HCT116 (cell line): ENCODE measurements at regions not wholly inside any gene's neighbourhood (a gene's known extent, or its start where the extent isn't known, plus 50 kb on each side); places are given as distances from the start of the nearest gene placed in this dataset.

ENCODE experiments used
- ATAC-seq: fragments of 200-7000 bp; cut with Tn5 transposase; 2 replicates; pipeline ENCODE4 v1.9.1; 2020; ENCODE audit warnings: mild to moderate bottlenecking, moderate library complexity
- BruUV-seq: library from RNA; stranded (reverse); fragments of 400-500 nt; replicated peaks from 2 replicates; lab custom pipeline; 2021; lab: Mats Ljungman, UMichigan
- CTCF ChIA-PET: fragments of 300-600 bp; sonication (Branson Sonifier 250); formaldehyde crosslinking; loops from one replicate; lab custom pipeline; 2021; ENCODE audit warnings: antibody characterized with exemption; lab: Charles Lee
- POLR2A ChIA-PET: fragments of 300-600, 350-600 bp; sonication (Branson Sonifier 250); formaldehyde crosslinking; loops from one replicate; lab custom pipeline; 2021; ENCODE audit warnings: antibody characterized with exemption; lab: Charles Lee
- RAD21 ChIA-PET, 2 experiments: fragments of 300-600 bp; sonication (Branson Sonifier 250); formaldehyde crosslinking; loops; one replicate each; lab custom pipeline; 2023; ENCODE audit warnings: low total read pairs in 2 of 2; ENCODE audit not compliant: uncharacterized antibody in 2 of 2, unreplicated experiment in 2 of 2, low non-redundant PET in 1 of 2; lab: Charles Lee
- DNase-seq: peaks from one replicate; pipeline ENCODE4 v3.0.0-alpha.2; 2010; ENCODE audit warnings: low read depth, low spot score
- H2AFZ ChIP-seq: fragments of 200-600 bp; shearing (Covaris generic), sonication (generic); 2 replicates; pipeline ENCODE4 v1.6.1; 2017; ENCODE audit warnings: low read depth, mixed run types, mixed read lengths, antibody characterized with exemption, low read length; ENCODE audit not compliant: poor library complexity, severe bottlenecking
- H3K27ac ChIP-seq: 2 replicates; pipeline ENCODE4 v1.5.1; 2012; ENCODE audit warnings: low read depth, low read length
- H3K27me3 ChIP-seq: fragments of 200-600 bp; sonication (generic); 2 replicates; pipeline ENCODE4 v1.6.1; 2016; ENCODE audit warnings: mixed run types, low read length, mixed read lengths; ENCODE audit not compliant: insufficient read depth
- H3K36me3 ChIP-seq, 2 experiments: fragments of 200-500 bp in 1 of 2; fragments of 200-600 bp in 1 of 2; sonication (Bioruptor generic) in 1 of 2; sonication (generic) in 1 of 2; 2 replicates each; pipeline versions ENCODE4 v1.5.1 to v1.6.1; 2014 to 2016; ENCODE audit warnings: low read length in 2 of 2, inconsistent platforms in 1 of 2, mixed read lengths in 1 of 2, mixed run types in 1 of 2; ENCODE audit not compliant: insufficient read depth in 2 of 2, control insufficient read depth in 1 of 2
- H3K4me1 ChIP-seq, 2 experiments: fragments of 200-600 bp in 1 of 2; sonication (generic) in 1 of 2; 2 replicates each; pipeline versions ENCODE4 v1.5.1 to v1.6.1; 2012 to 2017; ENCODE audit warnings: low read length in 2 of 2, inconsistent platforms in 1 of 2, mild to moderate bottlenecking in 1 of 2, mixed read lengths in 1 of 2, mixed run types in 1 of 2, moderate library complexity in 1 of 2; ENCODE audit not compliant: insufficient read depth in 2 of 2, control insufficient read depth in 1 of 2
- H3K4me2 ChIP-seq: fragments of 200-600 bp; sonication (generic); 2 replicates; pipeline ENCODE4 v1.6.1; 2017; ENCODE audit warnings: mixed run types, low read length, mixed read lengths
- H3K4me3 ChIP-seq, 2 experiments: fragments of 200-600 bp in 1 of 2; sonication (generic) in 1 of 2; replicated peaks in 1 of 2; 2 replicates each; pipeline ENCODE4 v1.5.1; 2011 to 2016; ENCODE audit warnings: low read length in 2 of 2, control low read depth in 1 of 2, low read depth in 1 of 2, mild to moderate bottlenecking in 1 of 2, mixed read lengths in 1 of 2, mixed run types in 1 of 2
- H3K79me2 ChIP-seq: fragments of 200-600 bp; sonication (generic); 2 replicates; pipeline ENCODE4 v1.6.1; 2017; ENCODE audit warnings: mild to moderate bottlenecking, mixed run types, low read length, moderate library complexity, mixed read lengths; ENCODE audit not compliant: insufficient read depth
- H3K9ac ChIP-seq: fragments of 200-600 bp; sonication (generic); 2 replicates; pipeline ENCODE4 v1.6.1; 2016; ENCODE audit warnings: low read length, mixed read lengths
- H3K9me2 ChIP-seq: fragments of 200-600 bp; sonication (generic), shearing (Covaris generic); 2 replicates; pipeline ENCODE4 v1.6.1; 2017; ENCODE audit warnings: mixed run types, mild to moderate bottlenecking, moderate library complexity; ENCODE audit not compliant: insufficient read depth
- H3K9me3 ChIP-seq, 2 experiments: fragments of 200-500 bp in 1 of 2; fragments of 200-600 bp in 1 of 2; sonication (Bioruptor generic) in 1 of 2; sonication (generic) in 1 of 2; 2 replicates each; pipeline ENCODE4 v1.6.1; 2014 to 2017; ENCODE audit warnings: low read length in 2 of 2, mixed read lengths in 2 of 2, inconsistent platforms in 1 of 2, low read depth in 1 of 2, mild to moderate bottlenecking in 1 of 2, mixed run types in 1 of 2, moderate library complexity in 1 of 2; ENCODE audit not compliant: control insufficient read depth in 1 of 2, insufficient read depth in 1 of 2
- H4K20me1 ChIP-seq: fragments of 200-600 bp; sonication (generic), shearing (Covaris generic); 2 replicates; pipeline ENCODE4 v1.6.1; 2017; ENCODE audit warnings: mixed run types, mild to moderate bottlenecking, moderate library complexity; ENCODE audit not compliant: insufficient read depth
- CBX3 ChIP-seq: IDR thresholded peaks from 2 replicates; pipeline ENCODE4 v1.6.1; 2012; ENCODE audit warnings: low read depth
- CEBPB ChIP-seq: IDR thresholded peaks from 2 replicates; pipeline ENCODE4 v1.6.1; 2012; ENCODE audit warnings: low read depth
- CTCF ChIP-seq, 3 experiments: fragments of 200-600 bp in 1 of 3; sonication (generic) in 1 of 3; IDR thresholded peaks in 2 of 3; conservative IDR thresholded peaks in 1 of 3; 2 replicates each; pipeline ENCODE4 v1.5.1; 2012 to 2017; ENCODE audit warnings: low read depth in 2 of 3, low read length in 2 of 3, antibody characterized with exemption in 1 of 3, borderline replicate concordance in 1 of 3, control low read depth in 1 of 3, mild to moderate bottlenecking in 1 of 3, mixed read lengths in 1 of 3, mixed run types in 1 of 3, moderate library complexity in 1 of 3; ENCODE audit not compliant: insufficient read depth in 1 of 3
- FOSL1 ChIP-seq: IDR thresholded peaks from 2 replicates; pipeline ENCODE4 v1.6.1; 2012; ENCODE audit warnings: low read depth
- MAX ChIP-seq: IDR thresholded peaks from 2 replicates; pipeline ENCODE4 v1.6.1; 2012
- POLR2A ChIP-seq: IDR thresholded peaks from 2 replicates; pipeline ENCODE4 v1.7.0; 2011; ENCODE audit warnings: borderline replicate concordance; ENCODE audit not compliant: insufficient read depth, insufficient read length; ENCODE audit errors: extremely low read depth
- REST ChIP-seq: IDR thresholded peaks from 2 replicates; pipeline ENCODE4 v1.6.1; 2012; ENCODE audit warnings: low read depth
- SP1 ChIP-seq: IDR thresholded peaks from 2 replicates; pipeline ENCODE4 v1.6.1; 2012; ENCODE audit warnings: low read depth
- ZBTB33 ChIP-seq: IDR thresholded peaks from 2 replicates; pipeline ENCODE4 v1.6.1; 2011; ENCODE audit warnings: mild to moderate bottlenecking, low read length, moderate library complexity; ENCODE audit not compliant: insufficient replicate concordance; ENCODE audit errors: extremely low read depth
- ZFX ChIP-seq: fragments of 450-650 bp; IDR thresholded peaks from 2 replicates; pipeline ENCODE4 v1.6.1; 2017
- ZNF274 ChIP-seq: fragments of 200-500 bp; sonication (Bioruptor generic); IDR thresholded peaks from 2 replicates; pipeline ENCODE4 v1.6.1; 2014; ENCODE audit warnings: mild to moderate bottlenecking, low read depth, low read length, inconsistent platforms
- intact Hi-C: fragments of 100-400 bp; cut with micrococcal nuclease; formaldehyde crosslinking; loops from 2 replicates; pipeline ENCODE4 v1.10.0; 2022

- no peak for TF ChIP-seq ZBTB33
- TF ChIP-seq CEBPB = no peak
- no peak for TF ChIP-seq SP1
- no peak for TF ChIP-seq CTCF (IDR thresholded peaks at IDR 0.05 in 2 of 3, conservative IDR thresholded peaks at IDR 0.05 in 1 of 3; ENCODE audit: borderline replicate concordance in 1 of 3, insufficient read depth in 1 of 3, low read depth in 2 of 3, low read length in 2 of 3)
- no peak for TF ChIP-seq POLR2A
- no peak for TF ChIP-seq FOSL1
- no peak for TF ChIP-seq CBX3
- no peak for TF ChIP-seq ZFX
- no peak for TF ChIP-seq ZNF274
- no peak for TF ChIP-seq REST
- TF ChIP-seq MAX = no peak
- H3K79me2 ChIP-seq = no peaks in the 10 kb centered on the region
- H3K9me3 ChIP-seq = peaks cover 5 to 9% of the 10 kb centered on the region in 2 experiments; a peak in 2 of 4 replicates
- no peak overlapping the region for H2AFZ ChIP-seq
- no peak overlapping the region for H3K4me2 ChIP-seq
- H3K27me3 ChIP-seq = no peaks in the 10 kb centered on the region
- H3K27ac ChIP-seq = no peak overlapping the region
- H3K9me2 ChIP-seq = no peaks in the 10 kb centered on the region
- ChIA-PET RAD21 (no interaction called here), CTCF (no interaction called here), POLR2A (no interaction called here)
- no peak for DNase-seq
- H4K20me1 ChIP-seq = no peaks in the 10 kb centered on the region
- no peak overlapping the region for H3K4me3 ChIP-seq
- intact Hi-C loops = no loop called here
- no peak overlapping the region for H3K9ac ChIP-seq
- BruUV-seq = no TSS peak
- no peaks in the 10 kb centered on the region for H3K4me1 ChIP-seq
- no peaks in the 10 kb centered on the region for H3K36me3 ChIP-seq
- ATAC-seq = no peak
Observed at GRCh38 chr21:27425574-27425973, 458.7 kb upstream of the ADAMTS5 start.
